Ishikawa (cell line): ENCODE measurements at regions not wholly inside any gene's neighbourhood (a gene's known extent, or its start where the extent isn't known, plus 50 kb on each side); places are given as distances from the start of the nearest gene placed in this dataset.

Source experiments
- CEBPB ChIP-seq: IDR thresholded peaks from 2 replicates; pipeline ENCODE4 v1.6.1; 2012
- EGR1 ChIP-seq: IDR thresholded peaks from 2 replicates; pipeline ENCODE4 v1.6.1; 2012
- EP300 ChIP-seq: IDR thresholded peaks from 2 replicates; pipeline ENCODE4 v1.6.1; 2012; ENCODE audit warnings: borderline replicate concordance

- no peak for TF ChIP-seq CEBPB
- no peak for TF ChIP-seq EP300
- TF ChIP-seq EGR1: no peak
Observed at GRCh38 chr20:51249215-51249614, 226.3 kb upstream of the KCNG1 start.
